Adrenal gland (tissue), 5 donors: ENCODE measurements at regions not wholly inside any gene's neighbourhood (a gene's known extent, or its start where the extent isn't known, plus 50 kb on each side); places are given as distances from the start of the nearest gene placed in this dataset.

Source experiments
- CTCF ChIP-seq, 6 experiments: fragments of 450-650 bp in 4 of 6; fragments of 200-600 bp in 2 of 6; sonication (generic) in 1 of 6; IDR thresholded peaks; 1 replicate in 5 of 6; 2 replicates in 1 of 6; pipeline versions ENCODE4 v1.5.1 to v1.8.0; 2016 to 2021; ENCODE audit warnings: antibody characterized with exemption in 6 of 6, mild to moderate bottlenecking in 2 of 6, moderate library complexity in 1 of 6
- POLR2A ChIP-seq, 2 donors: fragments of 450-650 bp; IDR thresholded peaks; one replicate each; pipeline ENCODE4 v1.6.1; 2017; ENCODE audit warnings: antibody characterized with exemption in 2 of 2, mild to moderate bottlenecking in 2 of 2, moderate library complexity in 1 of 2
- donor health status: DM: no; HTN: no; CAD: no.

- TF ChIP-seq POLR2A (IDR thresholded peaks at IDR 0.05) (no peak), CTCF (IDR thresholded peaks at IDR 0.05) (peak; percentile 24 to 72 (median 53))
Observed at GRCh38 chr5:122515709-122516431, 203.8 kb downstream of the SNCAIP start.
